SK-N-MC (cell line): ENCODE measurements at regions not wholly inside any gene's neighbourhood (a gene's known extent, or its start where the extent isn't known, plus 50 kb on each side); places are given as distances from the start of the nearest gene placed in this dataset.

Experiments used
- EZH2 ChIP-seq: fragments of 200-600 bp; sonication (generic); IDR thresholded peaks from one replicate; pipeline ENCODE4 v1.6.1; 2017; ENCODE audit warnings: antibody characterized with exemption
- FOXP2 ChIP-seq: optimal IDR thresholded peaks from 2 replicates; pipeline ENCODE3; 2011; ENCODE audit warnings: mild to moderate bottlenecking, moderate library complexity; ENCODE audit not compliant: insufficient read depth; ENCODE audit errors: extremely low read length, control extremely low read depth
- POLR2AphosphoS5 ChIP-seq: IDR thresholded peaks from 2 replicates; pipeline ENCODE4 v1.6.1; 2012; ENCODE audit warnings: mild to moderate bottlenecking, low read depth, low read length, borderline replicate concordance

DNA sequence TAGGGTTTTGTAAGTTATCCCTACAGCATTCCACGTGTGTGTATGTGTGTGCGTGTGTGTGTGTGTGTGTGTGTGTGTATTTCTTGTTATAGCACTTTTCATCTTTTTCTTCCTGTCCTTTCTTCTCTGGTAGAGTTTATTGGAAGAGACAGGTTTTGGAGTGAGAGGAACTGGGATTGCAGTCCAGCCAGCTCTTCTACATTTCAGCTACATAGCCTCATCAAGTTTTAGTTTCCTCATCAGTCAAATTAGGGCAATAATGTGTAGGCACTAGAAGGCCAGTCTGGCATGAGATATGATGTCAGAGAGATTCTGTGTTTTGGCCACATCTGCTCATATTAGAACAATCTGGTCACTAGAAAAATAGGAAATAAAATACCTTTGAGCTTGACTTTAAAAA, 1283.5 kb upstream of the TENM4 start:
- TF ChIP-seq EZH2 (no peak), POLR2AphosphoS5 (no peak), FOXP2 (no peak)
